Sigmoid colon (tissue), 4 donors: ENCODE measurements at regions not wholly inside any gene's neighbourhood (a gene's known extent, or its start where the extent isn't known, plus 50 kb on each side); places are given as distances from the start of the nearest gene placed in this dataset.

Experiments
- POLR2AphosphoS5 ChIP-seq, 4 donors: sonication (generic); formaldehyde crosslinking; IDR thresholded peaks; one replicate each; pipeline ENCODE4 v1.6.1; 2017; ENCODE audit warnings: antibody characterized with exemption in 4 of 4
- TF ChIP-seq, protein P1 (sequence below), 4 experiments: fragments of 450-650 bp in 3 of 4; fragments of 200-600 bp in 1 of 4; IDR thresholded peaks; one replicate each; pipeline ENCODE4 v1.5.1; 2016 to 2019; ENCODE audit warnings: antibody characterized with exemption in 4 of 4, mild to moderate bottlenecking in 3 of 4, moderate library complexity in 2 of 4

- TF ChIP-seq, protein P1, sequence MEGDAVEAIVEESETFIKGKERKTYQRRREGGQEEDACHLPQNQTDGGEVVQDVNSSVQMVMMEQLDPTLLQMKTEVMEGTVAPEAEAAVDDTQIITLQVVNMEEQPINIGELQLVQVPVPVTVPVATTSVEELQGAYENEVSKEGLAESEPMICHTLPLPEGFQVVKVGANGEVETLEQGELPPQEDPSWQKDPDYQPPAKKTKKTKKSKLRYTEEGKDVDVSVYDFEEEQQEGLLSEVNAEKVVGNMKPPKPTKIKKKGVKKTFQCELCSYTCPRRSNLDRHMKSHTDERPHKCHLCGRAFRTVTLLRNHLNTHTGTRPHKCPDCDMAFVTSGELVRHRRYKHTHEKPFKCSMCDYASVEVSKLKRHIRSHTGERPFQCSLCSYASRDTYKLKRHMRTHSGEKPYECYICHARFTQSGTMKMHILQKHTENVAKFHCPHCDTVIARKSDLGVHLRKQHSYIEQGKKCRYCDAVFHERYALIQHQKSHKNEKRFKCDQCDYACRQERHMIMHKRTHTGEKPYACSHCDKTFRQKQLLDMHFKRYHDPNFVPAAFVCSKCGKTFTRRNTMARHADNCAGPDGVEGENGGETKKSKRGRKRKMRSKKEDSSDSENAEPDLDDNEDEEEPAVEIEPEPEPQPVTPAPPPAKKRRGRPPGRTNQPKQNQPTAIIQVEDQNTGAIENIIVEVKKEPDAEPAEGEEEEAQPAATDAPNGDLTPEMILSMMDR (IDR thresholded peaks at IDR 0.05) = no peak
- TF ChIP-seq POLR2AphosphoS5 (IDR thresholded peaks at IDR 0.05) = no peak
Observed at GRCh38 chr5:18069790-18070189, 435.5 kb downstream of the TAF11L14 start.
